WTC11 (cell line): ENCODE measurements at regions not wholly inside any gene's neighbourhood (a gene's known extent, or its start where the extent isn't known, plus 50 kb on each side); places are given as distances from the start of the nearest gene placed in this dataset.

Experiments
- ATF1 ChIP-seq: sonication (generic); formaldehyde crosslinking; IDR thresholded peaks from 2 replicates; pipeline ENCODE4 v1.8.1; 2023; ENCODE audit warnings: mild to moderate bottlenecking, moderate library complexity, missing genetic modification reagents
- ESRRA ChIP-seq: sonication (generic); formaldehyde crosslinking; IDR thresholded peaks from 2 replicates; pipeline ENCODE4 v1.8.1; 2022; ENCODE audit warnings: mild to moderate bottlenecking, missing genetic modification reagents, borderline replicate concordance
- FOXK1 ChIP-seq: sonication (generic); formaldehyde crosslinking; IDR thresholded peaks from 2 replicates; pipeline ENCODE4 v1.8.0; 2022; ENCODE audit warnings: mild to moderate bottlenecking, moderate library complexity, missing genetic modification reagents
- GRHL2 ChIP-seq: fragments of 250-450 bp; sonication (Bioruptor Pico); IDR thresholded peaks from 2 replicates; pipeline ENCODE4 v1.8.0; 2022; ENCODE audit warnings: mild to moderate bottlenecking, moderate library complexity; ENCODE audit not compliant: insufficient replicate concordance, severe bottlenecking
- JUN ChIP-seq: sonication (generic); formaldehyde crosslinking; IDR thresholded peaks from 2 replicates; pipeline ENCODE4 v1.8.0; 2023; ENCODE audit warnings: mild to moderate bottlenecking, missing genetic modification reagents
- TCF7 ChIP-seq: sonication (generic); formaldehyde crosslinking; IDR thresholded peaks from 2 replicates; pipeline ENCODE4 v1.8.0; 2022; ENCODE audit warnings: mild to moderate bottlenecking, low read depth, missing genetic modification reagents, moderate library complexity
- ZNF121 ChIP-seq: sonication (generic); formaldehyde crosslinking; IDR thresholded peaks from 2 replicates; pipeline ENCODE4 v1.8.0; 2023; ENCODE audit warnings: missing genetic modification reagents
- ZNF232 ChIP-seq: sonication (generic); formaldehyde crosslinking; IDR thresholded peaks from 2 replicates; pipeline ENCODE4 v1.8.0; 2022; ENCODE audit warnings: mild to moderate bottlenecking, missing genetic modification reagents
- TF ChIP-seq, protein P1 (sequence below): fragments of 200-600 bp; IDR thresholded peaks from 2 replicates; pipeline ENCODE4 v1.8.0; 2022; ENCODE audit warnings: antibody characterized with exemption

- TF ChIP-seq ZNF121 (no peak), GRHL2 (CRISPR knock-in tag) (no peak), ESRRA (no peak), TCF7 (no peak), FOXK1 (CRISPR knock-in tag) (no peak), JUN (CRISPR knock-in tag) (no peak), ATF1 (CRISPR knock-in tag) (no peak), ZNF232 (CRISPR knock-in tag) (no peak)
- TF ChIP-seq, protein P1, sequence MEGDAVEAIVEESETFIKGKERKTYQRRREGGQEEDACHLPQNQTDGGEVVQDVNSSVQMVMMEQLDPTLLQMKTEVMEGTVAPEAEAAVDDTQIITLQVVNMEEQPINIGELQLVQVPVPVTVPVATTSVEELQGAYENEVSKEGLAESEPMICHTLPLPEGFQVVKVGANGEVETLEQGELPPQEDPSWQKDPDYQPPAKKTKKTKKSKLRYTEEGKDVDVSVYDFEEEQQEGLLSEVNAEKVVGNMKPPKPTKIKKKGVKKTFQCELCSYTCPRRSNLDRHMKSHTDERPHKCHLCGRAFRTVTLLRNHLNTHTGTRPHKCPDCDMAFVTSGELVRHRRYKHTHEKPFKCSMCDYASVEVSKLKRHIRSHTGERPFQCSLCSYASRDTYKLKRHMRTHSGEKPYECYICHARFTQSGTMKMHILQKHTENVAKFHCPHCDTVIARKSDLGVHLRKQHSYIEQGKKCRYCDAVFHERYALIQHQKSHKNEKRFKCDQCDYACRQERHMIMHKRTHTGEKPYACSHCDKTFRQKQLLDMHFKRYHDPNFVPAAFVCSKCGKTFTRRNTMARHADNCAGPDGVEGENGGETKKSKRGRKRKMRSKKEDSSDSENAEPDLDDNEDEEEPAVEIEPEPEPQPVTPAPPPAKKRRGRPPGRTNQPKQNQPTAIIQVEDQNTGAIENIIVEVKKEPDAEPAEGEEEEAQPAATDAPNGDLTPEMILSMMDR, result no peak
Measured at GRCh38 chr7:118003476-118003875, 130.2 kb upstream of the CTTNBP2 start.
